Left ventricle myocardium superior (tissue), 1 donor: ENCODE measurements at regions not wholly inside any gene's neighbourhood (a gene's known extent, or its start where the extent isn't known, plus 50 kb on each side); places are given as distances from the start of the nearest gene placed in this dataset.
"Not testable (repeated sequence)": the region's sequence is repeated elsewhere in the genome, so short reads cannot be mapped to it uniquely, and the experiment has no call there.

Experiments used
- ATAC-seq: fragments of 200-7000 bp; cut with Tn5 transposase; one replicate; pipeline ENCODE4 v1.9.1; 2020; ENCODE audit warnings: mild to moderate bottlenecking, moderate library complexity
- DNase-seq: peaks from one replicate; pipeline ENCODE4 v3.0.0-alpha.2; 2020
- intact Hi-C: fragments of 100-400 bp; cut with micrococcal nuclease; formaldehyde crosslinking; loops from one replicate; pipeline ENCODE4 v1.11.0; 2022
- donor health status: DM: no; HTN: yes; CAD: no; lungs with severe emphysema.

GRCh38 chr7:109646124-109646523 lies 1076.5 kb downstream of the DNAJB9 start:
- DNase-seq (no peak), ATAC-seq (no peak)
- intact Hi-C loops, result no loop called here

- ATAC-seq, DNase-seq, intact Hi-C loops: not testable (repeated sequence)
These were observed 1076.9 kb downstream of the DNAJB9 start for GRCh38 chr7:109646594-109646993.

- intact Hi-C loops, ATAC-seq: not testable (repeated sequence)
These were observed 1077.6 kb downstream of the DNAJB9 start for GRCh38 chr7:109647263-109647662.

GRCh38 chr7:109659261-109659660 lies 1089.6 kb downstream of the DNAJB9 start:
- intact Hi-C loops, result no loop called here
- DNase-seq (no peak), ATAC-seq (no peak)

More at GRCh38 chr7:109647263-109647662, 1077.6 kb downstream of the DNAJB9 start:
- not testable (repeated sequence) for DNase-seq

- ATAC-seq (no peak), DNase-seq (no peak)
- intact Hi-C loops, result no loop called here
These were observed 1090.7 kb downstream of the DNAJB9 start for GRCh38 chr7:109660401-109660800.

GRCh38 chr7:109663806-109664205 lies 1094.1 kb downstream of the DNAJB9 start:
- intact Hi-C loops, result no loop called here
- no peak for DNase-seq
- ATAC-seq, result no peak

GRCh38 chr7:109687269-109687668 lies 1117.6 kb downstream of the DNAJB9 start:
- ATAC-seq, intact Hi-C loops, DNase-seq: not testable (repeated sequence)

GRCh38 chr7:109692613-109693012 lies 1122.9 kb downstream of the DNAJB9 start:
- intact Hi-C loops, DNase-seq, ATAC-seq: not testable (repeated sequence)

GRCh38 chr7:109694149-109695071 lies 1124.7 kb downstream of the DNAJB9 start:
- intact Hi-C loops, result no loop called here
- DNase-seq, result no peak
- no peak for ATAC-seq

- ATAC-seq, result no peak
- intact Hi-C loops, result no loop called here
These were observed 1125.7 kb downstream of the DNAJB9 start for GRCh38 chr7:109695419-109695818.

GRCh38 chr7:109696723-109697122 lies 1127.0 kb downstream of the DNAJB9 start:
- intact Hi-C loops, result no loop called here
- DNase-seq (no peak), ATAC-seq (no peak)

More at GRCh38 chr7:109695419-109695818, 1125.7 kb downstream of the DNAJB9 start:
- no peak for DNase-seq

GRCh38 chr7:109699661-109700060 lies 1130.0 kb downstream of the DNAJB9 start:
- ATAC-seq (no peak), DNase-seq (no peak)
- intact Hi-C loops, result no loop called here

- intact Hi-C loops, result no loop called here
- DNase-seq (no peak), ATAC-seq (no peak)
These were observed 1143.7 kb downstream of the DNAJB9 start for GRCh38 chr7:109713366-109713765.

- intact Hi-C loops, ATAC-seq: not testable (repeated sequence)
- peak; percentile 23 for DNase-seq
These were observed 1149.7 kb downstream of the DNAJB9 start for GRCh38 chr7:109719359-109719758.

GRCh38 chr7:109734601-109735000 lies 1164.9 kb downstream of the DNAJB9 start:
- DNase-seq (no peak), ATAC-seq (no peak)
- intact Hi-C loops, result no loop called here

GRCh38 chr7:109735881-109736280 lies 1166.2 kb downstream of the DNAJB9 start:
- no peak for DNase-seq
- intact Hi-C loops, result no loop called here
- no peak for ATAC-seq

- no peak for DNase-seq
- ATAC-seq, result no peak
- intact Hi-C loops, result no loop called here
These were observed 1176.2 kb downstream of the DNAJB9 start for GRCh38 chr7:109745677-109746410.

- intact Hi-C loops, result no loop called here
- DNase-seq (no peak), ATAC-seq (no peak)
These were observed 1181.6 kb downstream of the DNAJB9 start for GRCh38 chr7:109751241-109751640.

GRCh38 chr7:109752068-109752467 lies 1182.4 kb downstream of the DNAJB9 start:
- intact Hi-C loops, result no loop called here
- DNase-seq (no peak), ATAC-seq (no peak)

- DNase-seq, result no peak
- ATAC-seq, result no peak
- intact Hi-C loops, result no loop called here
These were observed 1188.0 kb downstream of the DNAJB9 start for GRCh38 chr7:109757713-109758112.
